ENCODE measurements at regions not wholly inside any gene's neighbourhood (a gene's known extent, or its start where the extent isn't known, plus 50 kb on each side); places are given as distances from the start of the nearest gene placed in this dataset.

- no peak for DNase-seq (ENCODE audit: low read depth)
Observed at GRCh38 chr5:175148636-175149172, 295.3 kb downstream of the DRD1 start.

GRCh38 chr5:175146733-175147132 is 297.2 kb downstream of the DRD1 start:
- no peak for TF ChIP-seq CTCF (IDR thresholded peaks at IDR 0.05; ENCODE audit: insufficient read depth, low read depth, low read length, missing control alignments)
- no peak for DNase-seq (ENCODE audit: low read depth)
- H3K4me3 ChIP-seq (ENCODE audit: low read length) = no peak overlapping the region

More at GRCh38 chr5:175148636-175149172, 295.3 kb downstream of the DRD1 start:
- no peak for TF ChIP-seq CTCF (IDR thresholded peaks at IDR 0.05; ENCODE audit: insufficient read depth, low read depth, low read length, missing control alignments)
- H3K4me3 ChIP-seq (ENCODE audit: low read length) = no peak overlapping the region

GRCh38 chr5:175141421-175141820 is 302.6 kb downstream of the DRD1 start:
- H3K4me3 ChIP-seq (ENCODE audit: low read length) = no peak overlapping the region
- TF ChIP-seq CTCF (IDR thresholded peaks at IDR 0.05; ENCODE audit: insufficient read depth, low read depth, low read length, missing control alignments) = no peak
- no peak for DNase-seq (ENCODE audit: low read depth)

- TF ChIP-seq CTCF (IDR thresholded peaks at IDR 0.05; ENCODE audit: insufficient read depth, low read depth, low read length, missing control alignments) = no peak
- DNase-seq (ENCODE audit: low read depth) = no peak
- no peak overlapping the region for H3K4me3 ChIP-seq (ENCODE audit: low read length)
Observed at GRCh38 chr5:175133185-175133584, 310.8 kb downstream of the DRD1 start.

- no peak overlapping the region for H3K4me3 ChIP-seq (ENCODE audit: low read length)
- DNase-seq (ENCODE audit: low read depth) = no peak
- TF ChIP-seq CTCF (IDR thresholded peaks at IDR 0.05; ENCODE audit: insufficient read depth, low read depth, low read length, missing control alignments) = no peak
Observed at GRCh38 chr5:175131432-175131831, 312.6 kb downstream of the DRD1 start.

- H3K4me3 ChIP-seq (ENCODE audit: low read length) = no peak overlapping the region
- DNase-seq (ENCODE audit: low read depth) = no peak
- no peak for TF ChIP-seq CTCF (IDR thresholded peaks at IDR 0.05; ENCODE audit: insufficient read depth, low read depth, low read length, missing control alignments)
Observed at GRCh38 chr5:175129619-175130018, 314.4 kb downstream of the DRD1 start.

GRCh38 chr5:175129121-175129520 is 314.9 kb downstream of the DRD1 start:
- no peak overlapping the region for H3K4me3 ChIP-seq (ENCODE audit: low read length)
- TF ChIP-seq CTCF (IDR thresholded peaks at IDR 0.05; ENCODE audit: insufficient read depth, low read depth, low read length, missing control alignments) = no peak
- no peak for DNase-seq (ENCODE audit: low read depth)

Measured in epithelial cell of esophagus (primary cell).